ENCODE measurements at regions not wholly inside any gene's neighbourhood (a gene's known extent, or its start where the extent isn't known, plus 50 kb on each side); places are given as distances from the start of the nearest gene placed in this dataset.

DNA sequence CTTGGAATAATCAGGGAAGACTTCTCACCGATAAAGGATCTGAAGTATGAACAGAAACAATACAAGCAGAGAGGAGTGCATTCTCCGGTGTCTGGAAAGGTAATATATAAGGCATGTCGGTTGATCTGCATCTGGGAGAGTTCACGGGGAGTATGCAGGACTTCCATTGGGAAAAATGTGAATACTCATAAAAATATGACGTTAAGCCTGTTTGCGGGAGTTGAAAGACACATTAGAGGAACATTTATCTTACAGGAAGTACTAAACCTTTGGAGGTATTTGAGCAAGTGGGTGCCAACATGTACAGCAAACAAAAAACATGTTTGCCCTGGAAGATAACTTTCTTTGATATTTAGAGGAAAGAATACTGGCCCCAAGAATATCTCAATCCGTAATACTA, 286.8 kb downstream of the SLITRK6 start:
- no peak for TF ChIP-seq CTCF (conservative IDR thresholded peaks at IDR 0.05; ENCODE audit: low read length)
- TF ChIP-seq EZH2phosphoT487 (IDR thresholded peaks at IDR 0.05; ENCODE audit: borderline replicate concordance): no peak
